H9 (cell line): ENCODE measurements at regions not wholly inside any gene's neighbourhood (a gene's known extent, or its start where the extent isn't known, plus 50 kb on each side); places are given as distances from the start of the nearest gene placed in this dataset.

ENCODE experiments used
- DNase-seq: peaks from one replicate; pipeline ENCODE4 v3.0.0-alpha.2; 2017
- H2AFZ ChIP-seq: one replicate; pipeline ENCODE4 v1.6.1; 2013; ENCODE audit warnings: mild to moderate bottlenecking, low read length, control low read depth, moderate library complexity
- H2AK5ac ChIP-seq: 2 replicates; pipeline ENCODE4 v1.6.1; 2013; ENCODE audit warnings: low read length, control low read depth, mixed read lengths; ENCODE audit not compliant: insufficient read length
- H2BK120ac ChIP-seq: one replicate; pipeline ENCODE4 v1.6.1; 2013; ENCODE audit warnings: low read depth, mild to moderate bottlenecking, low read length, control low read depth, inconsistent platforms; ENCODE audit not compliant: poor library complexity, severe bottlenecking
- H2BK12ac ChIP-seq: 2 replicates; pipeline ENCODE4 v1.6.1; 2013; ENCODE audit warnings: low read length, control low read depth, mixed read lengths, low read depth; ENCODE audit not compliant: insufficient read length
- H2BK15ac ChIP-seq: 2 replicates; pipeline ENCODE4 v1.6.1; 2013; ENCODE audit warnings: low read depth, low read length, control low read depth
- H2BK20ac ChIP-seq: one replicate; pipeline ENCODE4 v1.6.1; 2013; ENCODE audit warnings: low read depth, mild to moderate bottlenecking, low read length, control low read depth, inconsistent platforms; ENCODE audit not compliant: poor library complexity, severe bottlenecking
- H2BK5ac ChIP-seq: 2 replicates; pipeline ENCODE4 v1.6.1; 2013; ENCODE audit warnings: low read length, control low read depth, mixed read lengths; ENCODE audit not compliant: insufficient read length
- H3K14ac ChIP-seq: 2 replicates; pipeline ENCODE4 v1.6.1; 2013; ENCODE audit warnings: low read length, control low read depth; ENCODE audit not compliant: insufficient read depth
- H3K18ac ChIP-seq: 2 replicates; pipeline ENCODE4 v1.6.1; 2013; ENCODE audit warnings: low read depth, mild to moderate bottlenecking, mixed read lengths, low read length, control low read depth; ENCODE audit not compliant: insufficient read length
- H3K23ac ChIP-seq: 2 replicates; pipeline ENCODE4 v1.6.1; 2013; ENCODE audit warnings: low read length, control low read depth, mixed read lengths, low read depth; ENCODE audit not compliant: insufficient read length
- H3K23me2 ChIP-seq: 2 replicates; pipeline ENCODE4 v1.6.1; 2013; ENCODE audit warnings: low read depth, mild to moderate bottlenecking, mixed read lengths, low read length, control low read depth; ENCODE audit not compliant: insufficient read length, poor library complexity, severe bottlenecking
- H3K27ac ChIP-seq: 2 replicates; pipeline ENCODE4 v1.5.1; 2013; ENCODE audit warnings: low read length, control low read depth, mixed read lengths, low read depth; ENCODE audit not compliant: insufficient read length
- H3K27me3 ChIP-seq: 2 replicates; pipeline ENCODE4 v1.6.1; 2013; ENCODE audit warnings: low read length, control low read depth, inconsistent platforms; ENCODE audit not compliant: insufficient read depth
- H3K4ac ChIP-seq: 2 replicates; pipeline ENCODE4 v1.6.1; 2013; ENCODE audit warnings: low read depth, mild to moderate bottlenecking, control low read depth, inconsistent platforms, low read length, moderate library complexity
- H3K4me1 ChIP-seq: 2 replicates; pipeline ENCODE4 v1.6.1; 2013; ENCODE audit warnings: low read length, control low read depth, inconsistent platforms; ENCODE audit not compliant: insufficient read depth
- H3K4me2 ChIP-seq: 2 replicates; pipeline ENCODE4 v1.6.1; 2013; ENCODE audit warnings: low read length, control low read depth, mixed read lengths; ENCODE audit not compliant: insufficient read length, insufficient read depth
- H3K56ac ChIP-seq: 2 replicates; pipeline ENCODE4 v1.6.1; 2013; ENCODE audit warnings: low read depth, mild to moderate bottlenecking, mixed read lengths, low read length, control low read depth; ENCODE audit not compliant: insufficient read length
- H3K79me1 ChIP-seq: 2 replicates; pipeline ENCODE4 v1.6.1; 2013; ENCODE audit warnings: low read depth, mild to moderate bottlenecking, moderate library complexity, low read length, control low read depth, inconsistent platforms; ENCODE audit not compliant: insufficient read depth, poor library complexity, severe bottlenecking
- H3K79me2 ChIP-seq: 2 replicates; pipeline ENCODE4 v1.6.1; 2013; ENCODE audit warnings: low read length, control low read depth, inconsistent platforms; ENCODE audit not compliant: insufficient read depth
- H3K9ac ChIP-seq: 2 replicates; pipeline ENCODE4 v1.6.1; 2013; ENCODE audit warnings: low read length, control low read depth, mixed read lengths; ENCODE audit not compliant: insufficient read length; ENCODE audit errors: extremely low read depth
- H3K9me3 ChIP-seq: one replicate; pipeline ENCODE4 v1.6.1; 2013; ENCODE audit warnings: low read depth, low read length, inconsistent platforms; ENCODE audit not compliant: control insufficient read depth
- H3T11ph ChIP-seq: one replicate; pipeline ENCODE4 v1.6.1; 2013; ENCODE audit warnings: mild to moderate bottlenecking, low read length, control low read depth, inconsistent platforms
- H4K20me1 ChIP-seq: one replicate; pipeline ENCODE4 v1.6.1; 2013; ENCODE audit not compliant: control insufficient read depth, insufficient read length, insufficient read depth
- H4K5ac ChIP-seq: 2 replicates; pipeline ENCODE4 v1.6.1; 2013; ENCODE audit warnings: low read depth, mild to moderate bottlenecking, mixed read lengths, low read length, control low read depth; ENCODE audit not compliant: insufficient read length
- H4K8ac ChIP-seq: replicated peaks from 2 replicates; pipeline ENCODE4 v1.6.1; 2013; ENCODE audit warnings: low read length, control low read depth, mixed read lengths, low read depth; ENCODE audit not compliant: insufficient read length
- H4K91ac ChIP-seq: 2 replicates; pipeline ENCODE4 v1.6.1; 2013; ENCODE audit warnings: low read depth, mild to moderate bottlenecking, moderate library complexity, mixed read lengths, low read length, control low read depth; ENCODE audit not compliant: insufficient read length
- H3K27ac Mint-ChIP-seq, 3 experiments: 2 replicates in 2 of 3; 3 replicates in 1 of 3; pipeline ENCODE4 v1.8.0; 2020 to 2021; ENCODE audit warnings: mixed read lengths in 3 of 3, mild to moderate bottlenecking in 1 of 3, moderate library complexity in 1 of 3
- H3K27me3 Mint-ChIP-seq: 2 replicates; pipeline ENCODE4 v1.8.0; 2021; ENCODE audit warnings: low read depth, mild to moderate bottlenecking, moderate library complexity, mixed read lengths
- H3K36me3 Mint-ChIP-seq, 3 experiments: 2 replicates in 2 of 3; 3 replicates in 1 of 3; pipeline ENCODE4 v1.8.0; 2020 to 2021; ENCODE audit warnings: low read depth in 3 of 3, mixed read lengths in 3 of 3; ENCODE audit not compliant: insufficient read depth in 1 of 3
- H3K4me1 Mint-ChIP-seq, 2 experiments: 2 replicates each; pipeline ENCODE4 v1.8.0; 2020; ENCODE audit warnings: mixed read lengths in 2 of 2
- H3K4me3 Mint-ChIP-seq, 2 experiments: 2 replicates in 1 of 2; 3 replicates in 1 of 2; pipeline ENCODE4 v1.8.0; 2020 to 2021; ENCODE audit warnings: mild to moderate bottlenecking in 2 of 2, mixed read lengths in 2 of 2, moderate library complexity in 1 of 2
- H3K9me3 Mint-ChIP-seq, 2 experiments: 2 replicates in 1 of 2; 3 replicates in 1 of 2; pipeline ENCODE4 v1.8.0; 2020; ENCODE audit warnings: mild to moderate bottlenecking in 2 of 2, mixed read lengths in 2 of 2, moderate library complexity in 1 of 2
- WGBS: extraction: QIAGEN DNeasy Blood & Tissue Kit; methylation state at CpG from one replicate; pipeline ENCODE4 v1.1.7; 2013; ENCODE audit warnings: missing lambda C conversion rate, low lambda C conversion rate, mixed read lengths; ENCODE audit not compliant: insufficient read length; ENCODE audit errors: extremely low coverage; 5-methylcytosine and 5-hydroxymethylcytosine counted together
- TF ChIP-seq, protein P1 (sequence below): fragments of 200-600 bp; sonication (generic); conservative IDR thresholded peaks from 3 replicates; pipeline ENCODE4 v1.8.0; 2021; ENCODE audit warnings: antibody characterized with exemption, mild to moderate bottlenecking

DNA sequence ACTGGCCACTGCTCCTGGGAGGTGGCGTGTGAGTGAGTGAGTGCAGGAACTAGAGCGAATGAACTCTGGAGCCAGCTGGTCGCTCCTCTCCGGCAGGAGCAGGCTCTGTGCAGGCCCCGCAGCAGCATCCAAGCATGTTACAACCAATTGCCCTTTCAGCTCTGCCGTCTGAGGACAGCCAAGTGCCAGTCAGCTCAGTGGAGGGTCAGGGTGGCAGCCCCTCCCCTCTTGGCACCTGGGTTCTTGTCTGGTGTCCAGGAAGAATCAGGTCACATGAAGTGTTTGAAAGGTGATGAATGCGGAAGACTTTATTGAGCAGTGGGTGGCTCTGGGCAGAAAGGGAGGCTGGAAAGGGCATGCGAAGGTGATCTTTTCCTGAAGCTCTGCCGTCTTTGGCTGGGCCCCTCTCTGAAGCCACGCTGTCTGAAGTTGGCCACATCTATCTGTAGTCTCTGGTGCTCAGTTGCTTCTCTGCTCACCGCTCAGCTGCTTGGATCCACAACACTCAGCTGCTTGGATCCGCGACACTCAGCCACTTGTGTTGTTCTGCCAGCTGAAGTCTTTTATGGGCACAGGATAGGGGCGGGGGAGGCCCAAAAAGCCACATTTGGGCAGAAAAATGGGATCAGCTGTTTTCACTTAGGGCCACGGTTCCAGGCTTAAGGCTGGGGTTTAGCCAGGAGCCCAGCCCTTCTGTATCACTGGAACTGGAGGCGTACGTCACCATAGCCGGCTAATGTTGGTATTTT, 139.8 kb downstream of the ADSS2 start:
- no peak overlapping the region for H4K91ac ChIP-seq
- Mint-ChIP-seq H3K27ac (no peak overlapping the region; a peak in 1 of 7 replicates), H3K27me3 (no peaks in the 10 kb centered on the region), H3K9me3 (peaks cover 16 to 27% of the 10 kb centered on the region in 2 experiments), H3K4me3 (no peak overlapping the region), H3K4me1 (no peaks in the 10 kb centered on the region; a peak in 1 of 4 replicates), H3K36me3 (peaks cover 11 to 16% (median 13%) of the 10 kb centered on the region in 3 experiments)
- no peak overlapping the region; the same call in 1 of the 2 replicates for H3K14ac ChIP-seq
- no peak overlapping the region for H3K18ac ChIP-seq
- no peak overlapping the region for H3K56ac ChIP-seq
- H3K23ac ChIP-seq = no peak overlapping the region
- TF ChIP-seq, protein P1, sequence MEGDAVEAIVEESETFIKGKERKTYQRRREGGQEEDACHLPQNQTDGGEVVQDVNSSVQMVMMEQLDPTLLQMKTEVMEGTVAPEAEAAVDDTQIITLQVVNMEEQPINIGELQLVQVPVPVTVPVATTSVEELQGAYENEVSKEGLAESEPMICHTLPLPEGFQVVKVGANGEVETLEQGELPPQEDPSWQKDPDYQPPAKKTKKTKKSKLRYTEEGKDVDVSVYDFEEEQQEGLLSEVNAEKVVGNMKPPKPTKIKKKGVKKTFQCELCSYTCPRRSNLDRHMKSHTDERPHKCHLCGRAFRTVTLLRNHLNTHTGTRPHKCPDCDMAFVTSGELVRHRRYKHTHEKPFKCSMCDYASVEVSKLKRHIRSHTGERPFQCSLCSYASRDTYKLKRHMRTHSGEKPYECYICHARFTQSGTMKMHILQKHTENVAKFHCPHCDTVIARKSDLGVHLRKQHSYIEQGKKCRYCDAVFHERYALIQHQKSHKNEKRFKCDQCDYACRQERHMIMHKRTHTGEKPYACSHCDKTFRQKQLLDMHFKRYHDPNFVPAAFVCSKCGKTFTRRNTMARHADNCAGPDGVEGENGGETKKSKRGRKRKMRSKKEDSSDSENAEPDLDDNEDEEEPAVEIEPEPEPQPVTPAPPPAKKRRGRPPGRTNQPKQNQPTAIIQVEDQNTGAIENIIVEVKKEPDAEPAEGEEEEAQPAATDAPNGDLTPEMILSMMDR = no peak
- H3K4me2 ChIP-seq = no peak overlapping the region
- H3K79me2 ChIP-seq = no peaks in the 10 kb centered on the region; the same call in 1 of the 2 replicates
- H3T11ph ChIP-seq = no peak overlapping the region
- H4K20me1 ChIP-seq = no peaks in the 10 kb centered on the region
- H4K8ac ChIP-seq = no peak overlapping the region
- no peaks in the 10 kb centered on the region for H3K79me1 ChIP-seq
- H2AFZ ChIP-seq = no peak overlapping the region
- no peak overlapping the region for H2AK5ac ChIP-seq
- no peak overlapping the region for H2BK5ac ChIP-seq
- H3K4me1 ChIP-seq = no peaks in the 10 kb centered on the region
- no peak overlapping the region for H4K5ac ChIP-seq
- H2BK12ac ChIP-seq = no peak overlapping the region
- no peak overlapping the region for H3K9ac ChIP-seq
- H3K27ac ChIP-seq = no peak overlapping the region
- H2BK20ac ChIP-seq = no peak overlapping the region
- no peak for DNase-seq
- WGBS = no CpG with 5 or more reads among the region's 18 CpGs
- no peaks in the 10 kb centered on the region for H3K23me2 ChIP-seq
- no peak overlapping the region for H2BK120ac ChIP-seq
- H3K4ac ChIP-seq = no peak overlapping the region
- no peak overlapping the region for H2BK15ac ChIP-seq
- H3K9me3 ChIP-seq = peaks cover 4% of the 10 kb centered on the region
- H3K27me3 ChIP-seq = no peaks in the 10 kb centered on the region
